HG03565 (cell line): ENCODE measurements at regions not wholly inside any gene's neighbourhood (a gene's known extent, or its start where the extent isn't known, plus 50 kb on each side); places are given as distances from the start of the nearest gene placed in this dataset.

ENCODE experiments used
- ATAC-seq: cut with Tn5 transposase; IDR thresholded peaks from one replicate; pipeline ENCODE4 v1.9.1; 2021; ENCODE audit warnings: mild to moderate bottlenecking, moderate library complexity; ENCODE audit not compliant: unreplicated experiment

DNA sequence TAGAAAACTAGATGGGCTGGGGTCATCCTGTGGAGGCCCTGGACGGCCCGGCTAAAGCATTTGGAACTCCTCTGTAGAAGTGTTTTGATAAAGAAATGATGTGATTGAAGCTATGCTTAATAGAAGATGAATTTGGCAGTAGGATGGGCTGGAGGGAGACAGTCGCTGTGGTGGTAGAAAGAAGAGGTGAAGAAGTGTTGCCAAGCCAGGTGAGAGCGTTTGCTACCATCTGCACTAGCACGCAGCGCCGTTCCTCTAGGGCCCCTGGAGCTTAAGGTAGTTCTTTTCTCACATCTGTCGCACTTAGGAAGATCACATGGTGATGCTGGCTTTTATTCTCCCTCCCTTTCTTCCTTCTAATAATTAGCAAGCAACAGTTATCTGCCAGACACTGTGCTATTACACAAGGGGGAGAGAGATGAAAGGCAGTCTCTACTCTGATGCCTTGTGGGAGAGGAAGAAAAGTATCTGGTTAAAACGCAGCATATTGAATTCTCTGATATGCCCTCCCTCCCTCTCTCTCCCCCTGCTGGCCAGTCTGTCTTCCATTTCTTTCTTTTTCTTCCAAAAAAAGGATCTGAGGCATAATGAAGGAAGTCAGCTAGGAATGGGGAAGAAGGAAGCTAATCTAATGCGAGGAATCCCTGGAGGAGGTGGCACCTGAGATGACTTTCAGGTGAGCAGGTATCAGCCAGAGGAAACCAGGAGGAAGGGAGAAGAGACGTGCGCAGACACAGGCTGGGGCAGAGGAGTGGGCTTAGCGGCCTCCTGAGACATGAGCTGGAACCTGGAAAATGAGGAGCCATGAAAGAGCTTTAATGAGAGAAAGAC lies 162.3 kb upstream of the KLF14 start:
- ATAC-seq: no peak

DNA sequence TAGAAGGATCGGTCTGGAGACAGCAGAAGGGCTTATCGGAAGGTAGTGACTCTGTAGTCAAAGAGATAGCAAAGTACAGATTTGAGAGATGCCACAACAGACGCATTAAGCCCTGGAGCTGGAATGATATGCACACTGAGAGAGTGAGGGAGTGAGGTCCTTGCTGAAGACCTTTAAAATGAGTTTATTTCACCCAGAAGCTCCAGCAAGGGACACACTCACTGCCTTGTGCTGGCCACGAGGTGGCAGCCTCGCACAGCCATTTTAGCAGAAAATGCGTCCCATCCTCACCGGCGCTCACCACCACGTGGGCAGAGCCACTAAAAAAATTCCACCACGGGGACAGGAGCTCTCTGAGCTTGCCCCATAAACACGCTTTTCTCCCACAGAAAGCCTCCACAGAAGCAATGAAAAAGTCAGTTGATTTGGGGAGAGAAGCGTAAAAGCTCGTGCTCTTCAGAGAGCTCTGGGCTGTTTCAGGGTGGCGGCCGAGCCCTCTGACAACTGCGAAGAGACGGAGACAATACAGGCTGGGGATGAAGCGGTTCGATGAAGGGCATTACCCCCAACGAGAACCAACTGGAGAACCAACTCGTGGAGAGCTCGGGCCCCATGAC lies 163.0 kb upstream of the KLF14 start:
- ATAC-seq: no peak

DNA sequence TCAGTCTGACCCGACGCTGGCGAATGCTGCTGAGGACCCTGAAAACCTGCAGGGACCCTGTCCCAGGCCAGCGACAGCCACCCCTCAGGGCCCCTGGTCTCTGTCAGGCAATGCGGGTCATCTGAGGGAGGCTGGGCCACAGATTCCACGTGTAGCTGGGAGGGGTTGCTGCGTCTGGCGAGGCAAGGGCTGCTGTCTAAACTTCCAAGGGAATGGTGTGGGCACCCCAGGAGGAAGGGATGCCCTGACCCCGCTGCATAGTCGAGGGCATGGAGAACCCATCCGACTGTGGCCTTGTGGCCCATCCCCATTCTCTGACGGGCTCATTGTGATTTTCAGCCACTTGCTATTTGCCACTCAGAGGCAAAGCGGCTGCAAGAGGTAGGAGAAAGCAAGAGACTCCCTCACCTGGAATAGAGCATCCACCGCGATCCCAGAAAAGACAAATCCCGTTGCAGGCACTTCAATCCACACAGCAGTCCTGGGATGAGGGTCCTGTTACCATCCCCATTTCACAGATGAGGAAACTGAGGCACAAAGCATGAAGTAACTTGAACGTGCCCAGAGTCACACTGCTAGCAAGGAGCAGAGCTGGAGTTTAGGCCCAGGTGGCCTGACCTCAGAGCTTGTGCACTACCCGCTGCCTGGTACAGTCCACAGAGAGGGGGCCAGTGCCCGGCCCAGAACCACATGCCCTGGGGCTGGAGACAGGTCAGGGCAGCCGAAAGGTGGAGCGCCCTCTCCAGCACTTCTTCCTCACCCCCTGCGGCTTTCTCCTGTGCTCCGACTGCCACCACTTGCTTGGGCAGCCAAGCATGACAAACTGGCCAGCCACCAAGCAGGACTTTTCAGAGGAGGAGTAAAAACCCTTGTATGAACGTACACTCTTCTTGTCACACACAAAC lies 163.8 kb upstream of the KLF14 start:
- no peak for ATAC-seq

DNA sequence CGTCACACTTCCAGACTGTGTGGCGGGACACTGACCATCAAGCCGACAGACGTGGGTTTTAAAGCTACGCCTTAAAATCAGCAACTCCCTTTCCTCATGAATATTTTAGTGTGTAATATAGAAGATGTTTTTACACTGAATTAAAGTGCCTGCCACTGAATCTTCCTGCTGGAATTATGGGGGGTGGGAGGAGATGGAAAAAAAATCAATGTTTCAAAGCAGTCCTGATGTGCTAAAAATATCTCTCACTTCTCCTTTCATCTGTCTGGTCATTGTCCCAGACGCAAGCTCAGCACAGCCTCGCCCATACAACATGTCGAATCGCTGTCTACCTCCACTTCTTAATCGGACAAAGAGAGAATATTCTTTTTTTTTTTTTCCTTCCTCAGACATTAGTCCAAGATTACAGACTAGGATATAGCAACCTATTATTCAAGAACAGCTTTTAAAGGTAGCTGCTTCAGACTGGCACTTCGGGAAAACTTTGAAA lies 165.1 kb upstream of the KLF14 start:
- no peak for ATAC-seq

DNA sequence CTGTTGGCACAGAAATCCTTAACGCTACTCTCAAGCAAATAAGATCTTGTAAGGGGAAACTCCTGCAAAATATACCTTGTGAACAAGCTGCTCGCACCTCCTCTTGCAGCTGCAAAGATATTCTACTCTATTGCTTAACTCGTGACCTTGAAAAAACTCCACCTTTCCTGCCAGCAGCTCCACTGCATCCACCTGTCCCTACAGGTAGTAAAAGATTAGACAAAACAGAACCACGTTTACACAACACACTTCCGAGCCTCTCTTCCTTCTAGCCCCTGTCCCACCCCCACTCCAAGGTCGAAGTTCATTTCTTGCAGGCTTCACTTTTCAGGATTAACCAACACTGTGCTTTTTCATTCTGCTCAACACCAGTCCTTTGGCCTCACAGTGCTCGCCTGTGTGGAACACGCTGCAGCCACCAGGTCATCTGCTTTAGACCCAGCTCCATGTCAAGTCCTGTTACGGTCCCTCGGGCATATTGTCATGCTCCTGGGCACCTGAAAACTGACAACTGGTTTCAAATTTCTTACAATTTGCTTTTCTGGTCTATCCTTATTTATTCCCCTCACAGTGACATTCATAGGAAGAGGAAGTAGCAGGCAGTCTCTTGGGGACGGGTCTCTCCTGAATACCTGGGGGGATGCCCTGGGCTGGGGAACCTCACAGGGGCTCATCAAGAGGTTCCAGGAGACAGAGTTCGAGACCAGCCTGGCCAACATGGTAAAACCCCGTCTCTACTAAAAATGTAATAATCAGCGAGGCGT lies 165.8 kb upstream of the KLF14 start:
- ATAC-seq: no peak

DNA sequence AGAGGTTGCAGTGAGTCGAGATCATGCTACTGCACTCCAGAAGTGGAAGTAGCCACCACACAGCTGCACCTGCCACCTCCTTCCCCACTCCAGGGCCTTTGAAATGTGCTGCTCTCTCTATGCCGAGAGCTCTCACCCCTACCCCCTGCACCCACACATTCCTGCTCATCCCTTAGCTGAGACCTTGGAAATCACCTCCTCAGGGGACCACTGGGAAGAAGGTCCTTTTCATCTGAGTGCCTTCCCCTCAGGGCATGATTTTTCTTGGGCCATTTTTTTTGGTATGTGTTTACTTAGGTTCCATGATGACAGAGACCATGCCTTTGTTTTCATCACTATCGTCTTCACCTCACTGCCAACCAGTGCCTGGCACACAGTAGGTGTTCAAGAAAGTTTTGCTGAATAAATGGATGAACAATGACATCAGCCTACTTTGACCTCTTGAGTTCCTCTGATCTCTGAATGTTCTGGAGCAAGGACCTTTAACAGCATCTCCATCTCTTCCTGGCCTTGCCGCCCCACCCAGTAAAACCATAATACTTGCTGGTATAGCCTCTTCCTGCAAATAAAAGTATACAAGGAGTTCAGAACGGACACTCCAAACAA lies 166.6 kb upstream of the KLF14 start:
- no peak for ATAC-seq

DNA sequence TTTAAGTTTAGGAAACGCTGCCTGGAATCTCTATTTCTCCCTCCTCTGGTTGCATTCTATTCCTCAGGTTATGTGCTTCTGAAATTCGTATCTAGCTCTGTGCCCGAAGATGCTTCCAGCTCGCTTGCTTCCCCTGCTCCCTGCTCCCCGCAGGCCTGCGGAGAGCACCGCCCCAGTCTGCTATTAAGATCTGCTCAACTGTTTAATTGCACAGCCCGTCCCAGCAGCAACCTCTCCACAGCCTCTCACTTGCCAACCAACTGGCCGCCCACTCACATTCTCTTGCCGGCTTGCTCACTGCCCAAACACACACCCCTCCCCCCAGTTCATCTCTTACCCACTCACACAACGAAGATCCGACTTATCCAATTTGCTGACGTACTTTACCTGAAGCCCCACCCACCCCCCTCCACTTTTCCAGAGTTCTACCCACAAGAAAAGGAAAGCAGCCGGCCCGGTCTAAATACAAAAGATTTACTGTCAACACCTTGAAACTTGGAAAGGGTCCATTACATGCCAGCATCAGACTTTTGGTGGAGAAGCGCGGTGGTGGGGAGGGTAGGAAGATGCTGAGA lies 167.3 kb upstream of the KLF14 start:
- no peak for ATAC-seq

DNA sequence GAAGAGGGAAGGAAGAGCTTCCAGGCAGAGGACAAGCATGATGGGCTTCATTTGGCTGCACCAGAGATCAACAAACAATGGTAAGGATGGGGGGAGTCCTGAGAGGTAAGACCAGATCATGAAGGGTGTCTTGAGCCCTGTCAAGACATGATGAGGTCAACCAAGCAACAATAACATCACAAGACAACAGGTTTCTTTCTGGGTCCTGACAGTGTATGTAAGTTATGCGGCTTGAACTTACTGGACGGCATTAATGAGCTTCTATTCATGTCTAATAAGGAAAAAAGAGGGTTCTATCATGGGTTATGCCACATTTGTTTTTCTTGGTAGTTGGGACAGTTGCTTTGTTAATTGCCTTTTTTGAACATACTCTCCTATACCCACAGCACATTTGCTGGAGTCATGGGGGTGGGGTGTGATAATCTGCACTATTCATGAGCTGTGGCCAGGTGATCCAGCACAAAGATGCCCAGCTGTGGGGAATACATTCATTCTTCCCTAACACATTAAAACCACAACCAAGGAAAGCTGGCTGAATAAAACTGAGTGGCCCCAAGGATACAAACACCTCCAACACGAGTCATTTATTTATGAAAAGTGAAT lies 168.8 kb upstream of the KLF14 start:
- no peak for ATAC-seq

DNA sequence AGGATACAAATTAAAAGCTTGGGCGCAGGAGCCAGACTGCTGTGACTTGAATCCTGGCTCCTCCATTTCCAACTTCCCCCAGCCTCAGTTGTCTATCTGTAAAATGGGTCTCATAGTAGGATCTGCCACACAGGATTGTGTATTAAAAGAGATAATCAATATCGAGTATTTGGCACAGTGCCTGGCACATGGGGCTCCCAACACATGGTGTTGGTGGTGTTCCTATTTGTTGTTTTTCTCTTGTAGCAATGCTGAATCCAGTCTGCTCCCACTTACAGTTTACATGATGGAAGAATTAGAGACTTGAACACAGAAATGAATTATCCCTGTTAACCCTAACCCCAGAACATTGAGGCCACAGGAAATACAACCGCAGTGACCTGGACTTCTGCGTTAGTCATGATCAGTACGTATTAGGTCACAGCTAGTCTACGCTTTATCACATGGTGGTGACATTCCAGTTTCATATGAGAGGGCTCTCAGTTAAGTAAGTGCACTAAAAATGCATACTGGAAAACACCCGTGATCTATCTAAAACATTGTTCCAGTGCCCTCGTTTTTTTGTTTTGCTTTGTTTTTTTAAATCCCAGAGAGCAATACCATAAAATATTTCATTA lies 169.5 kb upstream of the KLF14 start:
- ATAC-seq: no peak

DNA sequence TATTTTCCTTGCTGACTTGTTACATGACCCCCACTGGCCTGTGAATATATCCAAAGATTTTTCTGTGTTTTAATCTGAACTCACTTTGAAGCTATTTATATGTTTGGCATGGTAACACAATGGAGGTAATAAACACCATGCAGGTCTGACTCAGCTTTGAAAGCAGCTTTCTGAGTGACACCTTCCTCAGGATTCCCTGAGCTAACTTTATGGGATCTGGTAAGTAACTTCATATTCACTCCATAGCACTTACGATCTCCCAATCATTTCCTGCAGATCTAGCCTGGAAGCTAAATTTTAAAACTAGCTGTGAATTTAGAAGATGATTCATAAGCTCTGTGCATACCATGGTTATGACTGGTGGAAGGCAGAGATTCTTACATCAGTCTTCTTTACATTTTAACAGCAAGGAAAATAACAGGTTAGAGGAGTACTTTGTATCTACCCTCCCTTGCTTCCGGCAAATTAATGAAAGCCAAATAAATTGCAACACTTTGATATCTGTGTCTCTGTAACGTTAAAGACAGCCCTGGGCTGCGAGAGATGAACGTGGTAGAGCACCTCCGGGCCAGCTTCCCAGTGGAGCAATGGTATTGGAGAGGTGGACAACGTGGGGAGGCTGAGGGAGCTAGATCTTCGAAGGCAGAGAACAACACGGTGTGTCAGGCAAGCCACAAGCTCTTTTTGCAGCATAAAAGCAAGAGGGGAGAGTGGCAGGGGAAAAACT lies 170.2 kb upstream of the KLF14 start:
- no peak for ATAC-seq

DNA sequence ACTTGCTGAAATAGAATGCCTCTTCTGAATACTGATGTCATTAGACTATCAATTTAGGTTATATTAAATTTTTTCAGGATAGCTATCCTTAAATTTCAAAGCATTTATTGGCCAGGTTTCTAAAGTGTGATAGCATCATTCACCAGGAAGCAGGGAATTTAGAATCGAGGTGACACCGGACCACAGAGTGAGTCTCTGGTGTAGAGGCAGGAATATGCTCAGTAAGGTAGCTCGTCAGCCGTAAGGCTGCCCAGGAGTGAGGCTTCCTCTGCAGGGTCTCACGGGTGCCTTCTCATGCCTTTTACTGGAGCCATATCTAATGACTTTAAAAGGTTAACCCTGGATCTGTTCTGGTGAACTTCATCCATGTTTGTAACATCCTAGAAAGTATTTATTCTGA lies 170.8 kb upstream of the KLF14 start:
- ATAC-seq: no peak

DNA sequence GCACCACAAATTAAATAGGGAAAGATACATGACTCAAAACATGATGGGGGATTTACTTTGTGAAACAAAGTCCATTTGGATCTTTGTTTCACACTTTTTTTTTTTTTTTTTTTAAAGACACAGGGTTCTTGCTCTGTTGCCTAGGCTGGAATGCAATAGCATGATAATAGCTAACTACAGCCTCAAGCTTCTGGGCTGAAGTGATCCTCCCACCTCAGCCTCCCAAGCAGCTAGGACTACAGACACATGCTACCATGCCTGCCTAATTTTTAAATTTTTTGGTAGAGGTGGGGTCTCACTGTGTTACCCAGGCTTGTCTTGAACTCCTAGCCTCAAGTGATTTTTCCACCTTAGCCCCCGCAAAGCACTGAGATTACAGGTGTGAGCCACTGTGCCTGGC lies 172.6 kb upstream of the KLF14 start:
- no peak for ATAC-seq

DNA sequence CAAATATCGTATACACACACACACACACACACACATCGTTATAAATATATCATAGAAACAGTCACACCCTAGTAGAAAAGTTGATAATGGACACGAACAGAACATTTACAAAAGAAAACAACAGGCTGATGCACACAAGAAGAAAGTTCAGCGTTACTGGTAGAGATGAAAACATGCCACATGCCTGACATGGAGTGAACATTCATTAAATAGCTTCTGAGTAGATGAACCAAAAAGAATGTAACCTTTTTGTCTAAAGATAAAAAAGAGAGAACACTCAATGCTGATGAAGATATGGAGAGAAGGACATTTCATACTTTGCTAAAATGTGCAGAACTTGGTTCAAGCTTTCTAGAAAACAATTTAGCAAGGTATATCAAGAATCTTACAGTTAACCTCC lies 173.4 kb upstream of the KLF14 start:
- ATAC-seq: no peak

DNA sequence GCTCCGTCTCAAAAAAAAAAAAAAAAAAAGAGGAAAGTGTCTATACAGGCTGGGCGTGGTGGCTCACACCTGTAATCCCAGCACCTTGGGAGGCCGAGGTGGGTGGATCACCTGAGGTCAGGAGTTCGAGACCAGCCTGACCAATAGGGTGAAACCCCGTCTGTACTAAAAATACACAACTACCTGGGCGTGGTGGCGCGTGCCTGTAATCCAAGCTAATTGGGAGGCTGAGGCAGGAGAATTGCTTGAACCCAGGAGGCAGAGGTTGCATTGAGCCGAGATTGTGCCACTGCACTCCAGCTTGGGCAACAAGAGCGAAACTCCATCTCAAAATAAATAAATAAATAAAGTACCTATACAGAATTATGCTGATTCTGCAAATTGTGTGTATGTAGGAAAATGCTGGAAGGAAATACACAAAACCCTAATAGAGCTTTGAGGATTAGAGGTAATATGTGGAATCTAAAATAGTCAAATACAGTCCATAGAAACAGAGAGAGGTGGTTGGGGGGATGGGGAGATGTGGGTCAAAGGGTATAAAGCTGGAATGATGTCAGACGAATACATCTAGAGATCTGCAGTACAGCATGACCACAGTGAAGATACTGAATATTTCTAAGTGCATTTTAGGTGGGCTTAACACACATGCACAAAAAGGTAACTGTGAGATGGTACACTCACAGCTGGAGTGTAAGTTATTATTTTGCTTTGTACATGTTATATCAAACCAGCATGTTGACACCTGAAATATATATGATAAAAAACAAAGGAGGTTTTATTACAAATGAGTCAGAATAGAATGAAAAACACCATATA lies 174.5 kb upstream of the KLF14 start:
- ATAC-seq: no peak

DNA sequence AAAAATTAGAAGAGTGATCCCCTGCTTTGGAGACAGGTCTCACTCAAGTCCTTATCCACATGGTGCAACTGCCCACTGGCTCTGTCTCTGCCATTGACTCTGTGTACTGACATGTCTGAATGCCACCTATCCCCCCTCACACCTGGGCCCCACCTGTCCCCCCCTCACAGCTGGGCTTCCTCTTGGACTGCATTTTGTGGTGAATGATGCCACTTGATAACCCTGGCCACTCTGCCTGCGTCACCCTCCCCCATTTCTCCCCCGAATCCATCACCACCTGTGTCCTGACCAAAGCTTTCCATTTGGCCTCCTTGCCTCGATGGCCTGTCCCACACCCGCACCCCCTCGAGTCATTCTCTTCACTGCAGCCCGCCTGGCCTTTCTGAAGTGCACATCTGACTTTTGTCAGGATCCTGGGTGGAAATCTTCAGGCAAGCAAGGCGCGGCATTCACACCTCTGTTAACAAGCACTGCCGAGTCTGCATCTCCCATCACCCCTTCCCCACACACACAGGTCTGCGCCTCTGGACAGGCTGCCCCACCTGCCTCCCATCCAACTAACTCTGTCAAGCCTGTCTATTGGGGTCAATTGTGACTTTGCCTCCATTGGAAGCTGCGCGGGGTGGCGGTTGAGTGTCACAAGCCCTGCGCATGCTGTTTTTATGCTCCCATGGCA lies 175.3 kb upstream of the KLF14 start:
- no peak for ATAC-seq

DNA sequence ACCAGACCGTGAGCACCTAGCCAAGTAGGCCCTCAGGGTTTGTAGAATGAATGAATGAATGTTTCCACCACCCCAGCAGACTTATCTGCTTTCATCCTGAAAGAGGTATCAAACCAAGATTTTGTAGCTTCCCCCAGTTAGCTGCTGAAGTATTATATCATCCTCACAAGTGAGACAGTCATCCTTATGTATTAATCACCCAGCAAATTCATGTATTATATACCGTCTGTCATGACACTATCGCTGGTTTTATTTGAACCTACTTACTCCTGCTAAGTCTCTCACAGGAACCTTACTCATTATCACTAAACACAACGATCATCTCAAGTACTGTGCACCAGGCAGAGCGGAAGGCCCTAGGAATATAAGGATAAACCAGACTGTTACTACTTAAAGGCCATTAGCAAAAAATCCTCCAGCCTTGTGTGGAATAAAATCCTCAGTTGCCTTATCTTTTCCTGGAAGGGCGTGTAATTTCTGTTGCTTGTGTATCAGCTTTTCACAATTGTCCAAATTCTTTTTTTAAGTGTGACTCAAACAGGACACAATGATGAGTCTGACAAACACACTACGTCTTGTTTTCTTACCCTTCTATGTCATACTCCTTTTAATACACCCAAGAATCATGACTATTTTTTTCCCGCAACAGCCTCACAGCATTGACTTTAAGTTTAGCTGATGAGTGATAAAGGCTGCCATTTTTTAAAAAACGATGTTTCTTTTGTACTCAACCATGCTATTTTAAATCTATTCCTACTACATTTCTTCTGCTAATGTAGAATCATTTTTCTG lies 176.1 kb upstream of the KLF14 start:
- no peak for ATAC-seq
